ENCODE measurements at regions not wholly inside any gene's neighbourhood (a gene's known extent, or its start where the extent isn't known, plus 50 kb on each side); places are given as distances from the start of the nearest gene placed in this dataset.
"Not testable (repeated sequence)": the region's sequence is repeated elsewhere in the genome, so short reads cannot be mapped to it uniquely, and the experiment has no call there.

GRCh38 chr9:80797101-80797829, 892.1 kb downstream of the TLE1 start:
- DNase-seq = no peak

DNA sequence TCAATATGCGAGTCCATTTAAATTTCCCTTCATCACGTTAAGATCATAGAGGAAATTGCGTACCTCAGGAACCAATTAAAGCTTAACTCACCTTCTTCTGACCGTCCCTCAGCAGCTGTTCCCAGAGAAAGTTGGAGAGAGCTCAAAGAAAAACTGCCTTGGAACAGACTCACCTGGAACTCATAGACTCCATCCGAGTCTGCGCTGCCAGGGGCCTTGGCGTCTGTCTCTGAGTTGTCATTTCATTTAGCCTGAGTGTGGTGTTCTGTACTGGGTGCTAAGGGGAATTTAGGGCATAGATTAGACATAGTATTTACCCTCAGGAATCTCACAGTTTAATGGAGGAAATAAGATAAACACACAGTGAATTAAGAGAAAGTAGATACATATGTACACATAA, 892.7 kb downstream of the TLE1 start:
- no peak for DNase-seq

DNA sequence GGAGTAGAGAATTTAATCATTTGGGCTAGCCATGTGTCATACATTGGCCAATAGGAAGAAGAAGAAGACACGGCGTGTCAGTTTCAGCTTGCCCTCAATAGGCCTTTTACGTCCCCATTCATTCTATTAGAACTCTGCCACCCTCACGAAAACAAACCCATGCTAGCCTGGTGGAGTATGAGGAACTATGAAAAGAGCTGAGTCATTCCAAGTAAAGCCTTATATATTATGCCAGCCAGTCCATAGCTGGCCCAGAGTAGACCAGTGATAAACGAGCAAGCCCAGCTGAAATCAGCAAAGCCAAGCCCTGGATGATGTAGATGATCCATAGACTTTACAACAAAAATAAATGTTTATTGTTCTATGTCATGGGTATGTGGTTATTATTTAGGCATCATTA, 895.1 kb downstream of the TLE1 start:
- no peak for DNase-seq

GRCh38 chr9:80793706-80794105, 895.6 kb downstream of the TLE1 start:
- no peak for DNase-seq

GRCh38 chr9:80792726-80793125, 896.6 kb downstream of the TLE1 start:
- DNase-seq = no peak

DNA sequence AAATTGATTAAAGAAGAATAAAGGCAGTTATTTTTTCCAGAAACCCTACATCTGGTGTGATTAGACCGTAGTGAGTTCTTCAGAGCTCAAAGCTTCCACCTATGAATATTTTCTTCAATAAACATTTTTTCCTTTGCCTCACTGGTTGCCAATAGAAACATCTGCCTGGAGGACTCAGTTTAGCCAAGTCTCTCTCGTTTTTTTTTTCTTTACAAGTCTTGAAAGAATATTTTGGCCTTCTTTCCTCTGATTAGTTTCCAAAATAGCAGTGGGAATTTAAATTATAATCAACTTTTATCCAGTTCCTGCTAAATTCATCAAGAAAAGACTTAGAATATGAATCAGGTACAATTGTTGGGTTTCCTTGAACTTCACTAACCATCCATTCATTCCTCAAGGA, 897.5 kb downstream of the TLE1 start:
- DNase-seq = no peak

DNA sequence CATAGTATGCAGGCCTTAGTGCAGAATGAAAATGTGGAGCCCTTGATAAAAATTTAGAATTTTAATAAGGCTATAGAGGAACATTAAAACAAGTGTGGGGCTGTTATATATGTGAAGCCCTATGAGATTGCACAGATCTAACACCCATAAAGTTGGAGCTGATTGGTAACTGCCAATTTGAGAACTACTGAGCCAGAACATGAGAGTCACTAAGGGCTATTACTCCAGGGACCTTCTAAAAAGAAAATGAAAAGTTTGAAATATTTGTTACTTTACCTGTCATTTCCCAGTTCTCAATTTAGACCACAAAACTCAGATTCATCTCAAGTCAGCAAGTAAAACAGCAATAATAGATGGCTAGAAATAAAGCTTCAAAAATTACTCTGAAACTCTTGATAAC, 898.6 kb downstream of the TLE1 start:
- no peak for DNase-seq

- DNase-seq = no peak
Measured at GRCh38 chr9:80789831-80790230, 899.5 kb downstream of the TLE1 start.

DNA sequence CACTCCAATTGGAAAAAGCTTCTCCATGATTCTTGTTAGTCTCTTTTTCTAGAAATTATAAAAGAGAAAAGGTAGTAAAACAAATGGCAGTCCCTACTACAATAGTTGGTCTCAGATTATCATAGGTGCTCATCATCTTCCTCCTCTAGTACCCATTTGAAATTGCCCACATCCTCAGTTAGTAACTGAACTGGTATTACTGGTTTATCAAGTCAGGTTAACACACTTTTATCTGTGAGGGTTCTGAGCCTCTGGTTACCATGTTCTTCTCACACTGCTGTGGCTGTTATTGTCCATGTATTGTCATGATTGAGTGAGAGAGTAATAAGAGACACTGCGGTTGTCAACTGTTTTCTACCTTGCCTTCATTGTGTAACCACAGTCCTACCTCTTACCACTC, 901.7 kb downstream of the TLE1 start:
- no peak for DNase-seq

GRCh38 chr9:80784647-80785046, 904.7 kb downstream of the TLE1 start:
- DNase-seq = no peak

DNA sequence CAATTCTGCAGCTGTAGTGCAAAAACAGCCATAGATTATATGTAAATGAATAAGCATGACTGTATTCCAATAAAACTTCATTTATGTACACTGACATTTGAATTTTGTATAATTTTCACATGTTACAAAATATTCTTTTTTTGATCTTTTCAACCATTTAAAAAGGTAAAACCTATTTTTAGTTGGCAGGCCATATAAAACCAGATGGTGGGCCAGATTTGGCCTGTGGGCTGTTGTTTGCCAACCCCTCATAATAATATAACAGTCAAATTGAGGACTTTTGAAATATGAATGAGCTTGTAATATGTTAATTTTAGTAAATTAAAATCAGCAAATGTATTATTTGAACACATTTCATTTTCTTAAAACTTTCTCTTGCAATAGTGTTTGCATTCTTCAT, 913.4 kb downstream of the TLE1 start:
- DNase-seq = no peak

GRCh38 chr9:80775530-80775929, 913.8 kb downstream of the TLE1 start:
- DNase-seq = no peak

GRCh38 chr9:80771555-80772347, 917.6 kb downstream of the TLE1 start:
- no peak for DNase-seq

GRCh38 chr9:80763536-80763935, 925.8 kb downstream of the TLE1 start:
- no peak for DNase-seq

- DNase-seq = no peak
Measured at GRCh38 chr9:80755586-80755985, 933.8 kb downstream of the TLE1 start.

- not testable (repeated sequence) for DNase-seq
Measured at GRCh38 chr9:80747056-80747455, 942.3 kb downstream of the TLE1 start.

DNA sequence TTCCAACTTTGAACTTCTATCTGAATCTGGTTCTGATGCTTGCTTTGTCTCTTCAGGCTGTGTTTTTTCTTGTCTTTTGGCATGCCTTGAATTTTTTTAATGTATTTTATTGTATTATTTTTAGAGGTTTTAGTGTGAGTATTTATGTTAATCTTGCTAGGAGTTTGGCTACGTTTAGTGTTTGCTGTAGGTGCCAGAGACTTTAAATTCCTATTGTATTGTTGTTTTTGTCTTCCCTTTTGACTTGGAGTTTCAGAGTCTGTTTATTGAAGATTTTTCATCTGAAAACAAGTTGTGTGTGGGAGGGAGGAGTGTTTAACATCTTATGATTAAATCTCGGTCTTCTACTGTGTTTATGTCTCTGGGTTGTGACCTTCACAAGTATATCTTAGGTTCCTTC, 956.8 kb downstream of the TLE1 start:
- DNase-seq = no peak

DNA sequence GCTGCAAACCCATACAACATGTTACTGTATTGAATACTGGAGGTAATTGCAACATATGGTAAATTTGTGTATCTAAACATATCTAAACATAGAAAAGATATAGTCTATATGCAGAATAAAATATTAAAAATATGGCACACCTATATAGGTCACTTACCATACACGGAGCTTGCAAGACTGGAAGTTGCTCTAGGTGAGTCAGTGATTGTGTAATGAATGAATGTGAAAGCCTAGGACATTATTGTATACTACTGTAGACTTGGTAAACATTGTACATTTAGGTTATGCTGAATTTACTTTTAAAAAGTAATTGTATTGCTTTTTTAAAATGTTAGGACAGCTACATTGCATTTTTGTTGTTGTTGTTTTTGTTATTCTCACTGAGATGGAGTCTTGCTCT, 968.8 kb downstream of the TLE1 start:
- DNase-seq = no peak

DNA sequence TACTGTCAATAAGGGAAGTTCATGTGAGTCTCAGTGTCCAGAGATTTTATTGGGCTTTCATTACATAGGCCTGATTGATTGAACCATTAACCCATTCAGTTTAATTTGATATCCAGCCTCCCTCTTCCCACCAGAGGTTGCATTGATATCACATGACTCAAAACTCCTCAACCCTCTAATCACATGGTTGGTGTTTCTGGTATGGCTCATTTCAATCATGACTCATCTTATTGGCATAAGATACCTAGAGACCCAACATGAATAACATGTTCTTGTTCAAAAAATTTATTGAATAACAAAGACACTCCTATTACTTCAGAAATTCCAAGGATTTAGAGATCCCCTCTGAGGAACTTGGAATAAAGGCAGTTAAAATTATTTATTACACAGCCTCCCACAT, 982.2 kb downstream of the TLE1 start:
- no peak for DNase-seq

GRCh38 chr9:80701061-80701460, 988.3 kb downstream of the TLE1 start:
- no peak for DNase-seq

- DNase-seq = no peak
Measured at GRCh38 chr9:80699511-80699998, 989.8 kb downstream of the TLE1 start.

- no peak for DNase-seq
Measured at GRCh38 chr9:80698725-80699410, 990.5 kb downstream of the TLE1 start.

GRCh38 chr9:80692751-80693150, 996.6 kb downstream of the TLE1 start:
- DNase-seq = no peak

GRCh38 chr9:80691229-80691628, 998.1 kb downstream of the TLE1 start:
- no peak for DNase-seq
